GM12875 (cell line): ENCODE measurements at regions not wholly inside any gene's neighbourhood (a gene's known extent, or its start where the extent isn't known, plus 50 kb on each side); places are given as distances from the start of the nearest gene placed in this dataset.

Source experiments
- H3K4me3 ChIP-seq: one replicate; pipeline ENCODE4 v1.5.1; 2011; ENCODE audit warnings: low read depth, low read length, control low read depth
- CTCF ChIP-seq: IDR thresholded peaks from 2 replicates; pipeline ENCODE4 v1.5.1; 2011; ENCODE audit warnings: low read depth, mild to moderate bottlenecking, control low read depth, inconsistent platforms, low read length, moderate library complexity, borderline replicate concordance; ENCODE audit not compliant: insufficient read depth

GRCh38 chr13:68078874-68079273, 848.7 kb upstream of the PCDH9 start:
- no peak overlapping the region for H3K4me3 ChIP-seq
- no peak for TF ChIP-seq CTCF

GRCh38 chr13:68078469-68078868, 848.3 kb upstream of the PCDH9 start:
- TF ChIP-seq CTCF, result no peak
- no peak overlapping the region for H3K4me3 ChIP-seq

GRCh38 chr13:68076046-68076445, 845.9 kb upstream of the PCDH9 start:
- no peak overlapping the region for H3K4me3 ChIP-seq
- no peak for TF ChIP-seq CTCF

GRCh38 chr13:68066879-68067513, 836.9 kb upstream of the PCDH9 start:
- no peak for TF ChIP-seq CTCF

GRCh38 chr13:68064001-68064770, 834.0 kb upstream of the PCDH9 start:
- no peak for TF ChIP-seq CTCF
- H3K4me3 ChIP-seq, result no peak overlapping the region

More at GRCh38 chr13:68066879-68067513, 836.9 kb upstream of the PCDH9 start:
- no peak overlapping the region for H3K4me3 ChIP-seq

- no peak overlapping the region for H3K4me3 ChIP-seq
- no peak for TF ChIP-seq CTCF
Observed at GRCh38 chr13:68063181-68063580, 833.0 kb upstream of the PCDH9 start.

GRCh38 chr13:68057836-68058235, 827.7 kb upstream of the PCDH9 start:
- no peak overlapping the region for H3K4me3 ChIP-seq
- TF ChIP-seq CTCF, result no peak
